ENCODE measurements at regions not wholly inside any gene's neighbourhood (a gene's known extent, or its start where the extent isn't known, plus 50 kb on each side); places are given as distances from the start of the nearest gene placed in this dataset.

DNA sequence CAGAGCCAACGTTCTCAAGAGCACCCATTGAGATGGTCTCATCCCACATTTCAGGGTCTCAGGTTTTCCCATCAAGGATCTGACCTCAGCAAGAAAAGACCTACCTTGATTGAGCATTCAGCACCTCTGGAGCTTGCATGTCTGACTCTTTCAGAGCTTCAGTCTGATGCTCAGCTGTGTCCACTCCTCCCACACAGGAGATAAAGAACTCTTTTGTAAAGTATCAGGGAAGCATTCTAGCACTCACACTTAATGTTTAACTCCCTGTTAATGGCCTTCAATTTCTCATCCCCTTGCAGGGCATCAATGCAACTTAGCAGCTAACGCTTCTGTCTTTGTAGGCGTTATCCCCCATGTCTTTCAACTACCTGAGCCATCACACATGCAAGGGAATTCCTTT is 124.1 kb downstream of the GALC start:
- no peak for DNase-seq (ENCODE audit: low read depth)
- TF ChIP-seq, protein P1, sequence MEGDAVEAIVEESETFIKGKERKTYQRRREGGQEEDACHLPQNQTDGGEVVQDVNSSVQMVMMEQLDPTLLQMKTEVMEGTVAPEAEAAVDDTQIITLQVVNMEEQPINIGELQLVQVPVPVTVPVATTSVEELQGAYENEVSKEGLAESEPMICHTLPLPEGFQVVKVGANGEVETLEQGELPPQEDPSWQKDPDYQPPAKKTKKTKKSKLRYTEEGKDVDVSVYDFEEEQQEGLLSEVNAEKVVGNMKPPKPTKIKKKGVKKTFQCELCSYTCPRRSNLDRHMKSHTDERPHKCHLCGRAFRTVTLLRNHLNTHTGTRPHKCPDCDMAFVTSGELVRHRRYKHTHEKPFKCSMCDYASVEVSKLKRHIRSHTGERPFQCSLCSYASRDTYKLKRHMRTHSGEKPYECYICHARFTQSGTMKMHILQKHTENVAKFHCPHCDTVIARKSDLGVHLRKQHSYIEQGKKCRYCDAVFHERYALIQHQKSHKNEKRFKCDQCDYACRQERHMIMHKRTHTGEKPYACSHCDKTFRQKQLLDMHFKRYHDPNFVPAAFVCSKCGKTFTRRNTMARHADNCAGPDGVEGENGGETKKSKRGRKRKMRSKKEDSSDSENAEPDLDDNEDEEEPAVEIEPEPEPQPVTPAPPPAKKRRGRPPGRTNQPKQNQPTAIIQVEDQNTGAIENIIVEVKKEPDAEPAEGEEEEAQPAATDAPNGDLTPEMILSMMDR (IDR thresholded peaks at IDR 0.05; ENCODE audit: low read depth, low read length, missing control alignments) = no peak
- H3K4me3 ChIP-seq (ENCODE audit: low read depth, low read length) = no peak overlapping the region

DNA sequence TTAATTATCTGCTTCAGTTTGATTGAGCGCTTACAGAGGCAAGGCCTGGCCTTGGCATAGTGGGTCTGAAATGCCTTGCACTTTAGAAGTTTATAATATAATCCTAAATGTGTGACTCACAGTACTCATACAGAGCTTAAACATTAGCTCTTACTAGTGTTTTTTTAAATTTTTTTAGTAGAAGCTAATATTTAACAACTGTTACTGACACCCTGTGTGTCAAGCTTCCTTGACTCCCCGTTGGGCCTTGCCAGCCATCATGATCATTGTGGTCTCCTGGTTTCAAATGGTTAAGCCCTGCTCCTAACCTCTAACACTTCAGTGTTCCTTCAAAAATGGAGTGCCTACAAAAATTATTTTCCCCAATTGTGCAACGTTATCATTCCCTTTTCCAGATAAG is 126.9 kb downstream of the GALC start:
- H3K4me3 ChIP-seq (ENCODE audit: low read depth, low read length) = no peak overlapping the region
- DNase-seq (ENCODE audit: low read depth) = no peak

DNA sequence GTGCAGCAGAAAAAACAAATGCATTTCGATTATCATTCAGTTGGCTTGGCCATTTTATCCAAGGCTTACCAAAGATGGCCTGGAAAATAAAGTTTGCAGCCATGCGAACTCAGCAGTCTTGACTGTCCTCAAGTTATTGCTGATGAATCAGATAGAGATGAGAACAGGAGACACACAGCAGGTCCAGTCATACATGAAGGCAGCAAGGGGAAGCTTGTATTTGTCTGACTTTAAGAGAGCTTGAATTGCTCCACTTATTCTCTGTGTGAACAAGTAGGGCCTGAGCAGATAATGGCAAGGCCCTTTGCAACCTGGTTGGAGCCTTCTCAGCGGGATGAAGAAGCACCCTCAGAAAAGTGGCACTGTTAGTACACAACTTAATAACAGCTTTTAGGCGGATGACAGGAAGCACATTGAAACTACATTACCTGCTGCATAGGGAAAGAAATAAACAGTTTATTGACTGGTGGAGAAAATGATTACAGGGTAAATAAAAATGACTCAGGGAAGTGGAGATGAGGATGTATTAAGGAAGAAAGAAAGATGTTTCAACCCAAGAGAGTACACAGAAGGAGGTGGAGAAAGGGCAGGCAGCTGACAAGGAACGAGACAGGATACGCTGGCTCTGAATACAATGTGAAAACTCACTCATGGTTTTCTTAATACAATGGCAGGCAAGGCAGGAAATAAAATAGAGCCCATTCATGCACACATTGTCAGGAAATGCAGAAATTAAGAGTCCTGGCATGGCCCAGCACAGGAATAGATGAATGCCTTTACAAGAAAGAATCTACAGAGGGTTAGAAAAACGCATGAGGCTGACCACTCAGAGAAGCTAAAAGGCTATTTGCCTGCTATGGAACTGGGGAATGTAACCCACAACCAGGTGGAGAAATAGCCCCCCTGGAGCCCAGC is 128.4 kb downstream of the GALC start:
- H3K4me3 ChIP-seq (ENCODE audit: low read depth, low read length) = no peak overlapping the region
- TF ChIP-seq, protein P1 (IDR thresholded peaks at IDR 0.05; ENCODE audit: low read depth, low read length, missing control alignments) = no peak
- no peak for DNase-seq (ENCODE audit: low read depth)

More for the DNA sequence above, 126.9 kb downstream of the GALC start:
- TF ChIP-seq, protein P1 (IDR thresholded peaks at IDR 0.05; ENCODE audit: low read depth, low read length, missing control alignments) = no peak

DNA sequence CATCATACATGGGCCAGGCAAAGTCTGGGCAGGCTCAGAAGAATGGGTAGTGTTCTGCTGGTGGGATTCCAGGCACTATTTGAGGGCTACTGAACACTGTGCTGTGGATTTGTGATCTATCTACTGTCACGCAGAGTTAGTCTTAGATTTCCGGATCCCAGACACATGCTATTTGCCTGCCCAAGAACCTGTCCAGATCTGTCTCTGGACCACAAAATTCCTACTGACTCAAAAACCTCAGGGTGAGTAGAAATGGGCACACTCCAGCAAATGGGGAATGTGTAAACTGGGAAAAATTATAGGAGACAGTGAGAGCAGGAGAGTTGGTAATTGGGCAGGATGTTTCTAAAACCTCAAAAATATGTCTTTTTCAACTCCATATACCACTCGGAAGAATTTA is 129.9 kb downstream of the GALC start:
- H3K4me3 ChIP-seq (ENCODE audit: low read depth, low read length) = no peak overlapping the region
- TF ChIP-seq, protein P1 (IDR thresholded peaks at IDR 0.05; ENCODE audit: low read depth, low read length, missing control alignments) = no peak
- no peak for DNase-seq (ENCODE audit: low read depth)

DNA sequence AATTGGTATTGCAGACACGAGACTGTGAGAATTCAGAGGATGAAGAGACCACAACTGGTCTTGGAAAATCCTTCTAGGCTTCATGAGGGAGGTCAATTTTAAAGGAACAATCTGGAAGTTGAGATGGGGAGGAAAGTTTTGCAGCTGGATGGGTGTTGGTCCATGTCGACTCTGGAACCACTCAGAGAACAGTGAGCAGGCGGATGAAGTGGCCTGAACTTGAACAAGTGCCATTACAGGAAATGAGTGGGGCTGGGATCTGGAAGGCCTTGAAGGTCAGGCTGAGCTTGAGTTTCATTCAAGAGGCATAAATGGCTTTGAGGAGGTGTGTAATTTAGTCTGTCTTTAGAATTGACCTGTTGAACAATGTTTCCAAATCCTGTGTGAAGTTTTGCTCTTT is 140.9 kb downstream of the GALC start:
- DNase-seq (ENCODE audit: low read depth) = no peak
- TF ChIP-seq, protein P1 (IDR thresholded peaks at IDR 0.05; ENCODE audit: low read depth, low read length, missing control alignments) = no peak
- no peak overlapping the region for H3K4me3 ChIP-seq (ENCODE audit: low read depth, low read length)

DNA sequence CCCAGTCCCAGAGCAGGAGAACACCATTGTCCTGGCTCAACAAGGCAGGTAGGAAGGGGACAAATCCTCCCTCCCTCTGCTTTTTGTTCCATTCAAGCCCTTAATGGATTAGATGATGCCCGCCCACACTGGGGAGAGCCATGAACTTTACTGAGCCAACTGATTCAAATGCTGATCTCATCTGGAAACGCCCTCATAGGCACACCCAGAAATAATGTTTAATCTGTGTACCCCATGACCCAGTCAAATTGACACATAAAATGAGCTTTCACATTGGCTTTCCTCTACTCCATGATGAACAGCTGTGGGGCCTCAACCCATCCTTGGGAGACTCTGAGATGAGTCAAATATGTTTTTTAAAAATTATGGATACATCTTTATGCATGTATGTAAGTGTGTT is 141.8 kb downstream of the GALC start:
- TF ChIP-seq, protein P1 (IDR thresholded peaks at IDR 0.05; ENCODE audit: low read depth, low read length, missing control alignments) = no peak
- H3K4me3 ChIP-seq (ENCODE audit: low read depth, low read length) = no peak overlapping the region
- no peak for DNase-seq (ENCODE audit: low read depth)
